B cell (primary cell): ENCODE measurements at regions not wholly inside any gene's neighbourhood (a gene's known extent, or its start where the extent isn't known, plus 50 kb on each side); places are given as distances from the start of the nearest gene placed in this dataset.

ENCODE experiments used
- ATAC-seq: fragments of 200-7000 bp; cut with Tn5 transposase; one replicate; pipeline ENCODE4 v1.10.0; 2021; ENCODE audit warnings: low read depth, mild to moderate bottlenecking, moderate number of reproducible peaks, moderate library complexity
- CTCF ChIA-PET: fragments of 350-600 bp; sonication (Branson Sonifier 250); formaldehyde crosslinking; loops from one replicate; lab custom pipeline; 2021; ENCODE audit warnings: antibody characterized with exemption, inconsistent platforms; lab: Charles Lee
- POLR2A ChIA-PET: fragments of 350-600 bp; sonication (Branson Sonifier 250); formaldehyde crosslinking; loops from one replicate; lab custom pipeline; 2021; ENCODE audit warnings: antibody characterized with exemption; lab: Charles Lee
- DNase-seq: peaks from one replicate; pipeline ENCODE4 v3.0.0; 2013
- H2AFZ ChIP-seq: 2 replicates; pipeline ENCODE4 v1.6.1; 2012; ENCODE audit warnings: mild to moderate bottlenecking, low read depth, low read length; ENCODE audit not compliant: insufficient read depth, poor library complexity, severe bottlenecking
- H3K27ac ChIP-seq, 2 donors: 1 replicate in 1 of 2; 2 replicates in 1 of 2; pipeline ENCODE4 v1.5.1; 2012 to 2013; ENCODE audit warnings: low read length in 2 of 2, mild to moderate bottlenecking in 2 of 2, moderate library complexity in 1 of 2
- H3K27me3 ChIP-seq, 4 experiments: fragments of 200-600 bp in 1 of 4; sonication (generic) in 1 of 4; replicated peaks in 1 of 4; 1 replicate in 2 of 4; 2 replicates in 2 of 4; pipeline versions ENCODE4 v1.6.1 to v1.7.0; 2013 to 2016; ENCODE audit warnings: low read length in 3 of 4, mild to moderate bottlenecking in 2 of 4, mixed read lengths in 1 of 4, moderate library complexity in 1 of 4; ENCODE audit not compliant: insufficient read depth in 4 of 4, control insufficient read depth in 3 of 4; ENCODE audit errors: control extremely low read depth in 1 of 4
- H3K36me3 ChIP-seq, 2 experiments: replicated peaks in 1 of 2; 1 replicate in 1 of 2; 2 replicates in 1 of 2; pipeline versions ENCODE4 v1.6.1 to v1.7.1; 2013; ENCODE audit warnings: low read length in 1 of 2; ENCODE audit not compliant: insufficient read depth in 2 of 2, control insufficient read depth in 1 of 2; ENCODE audit errors: control extremely low read depth in 1 of 2, extremely low read depth in 1 of 2
- H3K4me1 ChIP-seq, 2 donors: fragments of 200-600 bp in 1 of 2; sonication (generic) in 1 of 2; 1 replicate in 1 of 2; 2 replicates in 1 of 2; pipeline versions ENCODE4 v1.5.1 to v1.6.1; 2013 to 2017; ENCODE audit warnings: low read length in 2 of 2; ENCODE audit not compliant: control insufficient read depth in 2 of 2, insufficient read depth in 2 of 2
- H3K4me2 ChIP-seq: replicated peaks from 2 replicates; pipeline ENCODE3; 2012; ENCODE audit warnings: mild to moderate bottlenecking, low read depth, low read length; ENCODE audit not compliant: poor library complexity, severe bottlenecking
- H3K4me3 ChIP-seq, 5 experiments: fragments of 200-600 bp in 1 of 5; sonication (generic) in 1 of 5; 1 replicate in 3 of 5; 2 replicates in 2 of 5; pipeline versions ENCODE4 v1.5.1 to v1.7.0; 2011 to 2016; ENCODE audit warnings: low read length in 4 of 5, mild to moderate bottlenecking in 4 of 5, low read depth in 2 of 5, control low read depth in 1 of 5, moderate library complexity in 1 of 5; ENCODE audit not compliant: insufficient read depth in 1 of 5; ENCODE audit errors: control extremely low read depth in 1 of 5, extremely low read depth in 1 of 5
- H3K79me2 ChIP-seq: fragments of 200-600 bp; sonication (generic); one replicate; pipeline ENCODE4 v1.6.0; 2016; ENCODE audit warnings: low read length; ENCODE audit not compliant: control insufficient read depth, insufficient read depth
- H3K9ac ChIP-seq: fragments of 200-600 bp; sonication (generic); 2 replicates; pipeline ENCODE4 v1.6.1; 2017; ENCODE audit warnings: mild to moderate bottlenecking, low read length, moderate library complexity
- H3K9me3 ChIP-seq, 3 donors: one replicate each; pipeline versions ENCODE4 v1.6.1 to v1.7.1; 2013; ENCODE audit warnings: low read length in 2 of 3; ENCODE audit not compliant: control insufficient read depth in 2 of 3, insufficient read depth in 1 of 3; ENCODE audit errors: control extremely low read depth in 1 of 3
- H4K20me1 ChIP-seq: 2 replicates; pipeline ENCODE4 v1.6.0; 2012; ENCODE audit warnings: mild to moderate bottlenecking, low read length; ENCODE audit not compliant: insufficient read depth, control insufficient read depth, poor library complexity, severe bottlenecking
- H3K27ac Mint-ChIP-seq: one replicate; pipeline ENCODE4 v1.8.0; 2021; ENCODE audit warnings: mixed read lengths
- H3K27me3 Mint-ChIP-seq: one replicate; pipeline ENCODE4 v1.8.0; 2021; ENCODE audit warnings: mixed read lengths
- H3K4me1 Mint-ChIP-seq: one replicate; pipeline ENCODE4 v1.8.0; 2021; ENCODE audit warnings: mixed read lengths
- H3K4me3 Mint-ChIP-seq: one replicate; pipeline ENCODE4 v1.8.0; 2021; ENCODE audit warnings: mixed read lengths
- H3K9me3 Mint-ChIP-seq: one replicate; pipeline ENCODE4 v1.8.0; 2022; ENCODE audit warnings: mixed read lengths; ENCODE audit not compliant: insufficient read depth
- CTCF ChIP-seq: fragments of 200-600 bp; IDR thresholded peaks from one replicate; pipeline ENCODE4 v1.8.0; 2022; ENCODE audit warnings: antibody characterized with exemption, mild to moderate bottlenecking
- EZH2 ChIP-seq: IDR thresholded peaks from 2 replicates; pipeline ENCODE4 v1.6.1; 2012; ENCODE audit warnings: borderline replicate concordance, low read depth, mild to moderate bottlenecking, moderate library complexity, low read length; ENCODE audit not compliant: insufficient read depth, poor library complexity, severe bottlenecking
- WGBS: methylation state at CpG from one replicate; pipeline ENCODE4 v1.1.5; 2013; ENCODE audit warnings: missing lambda C conversion rate; ENCODE audit not compliant: insufficient coverage; 5-methylcytosine and 5-hydroxymethylcytosine counted together
- intact Hi-C: fragments of 100-400 bp; cut with micrococcal nuclease; formaldehyde crosslinking; loops from one replicate; pipeline ENCODE4 v1.10.0; 2022

GRCh38 chr6:3610206-3610605 lies 141.3 kb downstream of the PXDC1 start:
- Histone ChIP-seq H2AFZ (no peak overlapping the region), H3K9me3 (no peaks in the 10 kb centered on the region), H3K9ac (no peak overlapping the region), H3K36me3 (no peaks in the 10 kb centered on the region), H3K79me2 (no peaks in the 10 kb centered on the region), H4K20me1 (no peaks in the 10 kb centered on the region), H3K27me3 (peaks cover 0 to 3% (median 0%) of the 10 kb centered on the region in 4 experiments), H3K4me2 (no peak overlapping the region), H3K4me1 (no peaks in the 10 kb centered on the region), H3K27ac (no peak overlapping the region), H3K4me3 (no peak overlapping the region)
- no peak for DNase-seq
- Mint-ChIP-seq H3K9me3 (no peaks in the 10 kb centered on the region), H3K27me3 (peaks cover 34% of the 10 kb centered on the region), H3K27ac (no peak overlapping the region), H3K4me3 (no peak overlapping the region), H3K4me1 (no peaks in the 10 kb centered on the region)
- no peak for ATAC-seq
- TF ChIP-seq CTCF: no peak
- TF ChIP-seq EZH2: no peak
- POLR2A ChIA-PET: no interaction called here
- intact Hi-C loops: no loop called here
- CTCF ChIA-PET: interaction anchor here (0.7 kb wide), 1 partner anchor 878 kb away, joined by 3 read pairs; no protein-coding TSS in a partner anchor
- 50% methylated on average over 1 of the region's 5 CpGs for WGBS

- Mint-ChIP-seq H3K4me3 (no peak overlapping the region), H3K9me3 (no peaks in the 10 kb centered on the region)
Observed at GRCh38 chr6:3609388-3609787, 142.1 kb downstream of the PXDC1 start.

More at GRCh38 chr6:3609388-3609787, 142.1 kb downstream of the PXDC1 start:
- Histone ChIP-seq H2AFZ (no peak overlapping the region), H3K79me2 (no peaks in the 10 kb centered on the region), H3K9ac (no peak overlapping the region), H3K4me1 (no peaks in the 10 kb centered on the region), H3K4me2 (no peak overlapping the region), H3K4me3 (no peak overlapping the region), H4K20me1 (no peaks in the 10 kb centered on the region), H3K9me3 (no peaks in the 10 kb centered on the region), H3K27ac (no peak overlapping the region), H3K27me3 (peaks cover 0 to 7% (median 1%) of the 10 kb centered on the region in 4 experiments), H3K36me3 (no peaks in the 10 kb centered on the region)
- ATAC-seq (no peak), DNase-seq (no peak)
- 94% methylated on average over 2 of the region's 3 CpGs for WGBS
- ChIA-PET POLR2A (no interaction called here), CTCF (no interaction called here)
- Mint-ChIP-seq H3K27ac (no peak overlapping the region), H3K27me3 (peaks cover 38% of the 10 kb centered on the region), H3K4me1 (no peaks in the 10 kb centered on the region)
- intact Hi-C loops: no loop called here
- TF ChIP-seq EZH2: no peak
- TF ChIP-seq CTCF: no peak
